Liver (tissue), 8 donors: ENCODE measurements at regions not wholly inside any gene's neighbourhood (a gene's known extent, or its start where the extent isn't known, plus 50 kb on each side); places are given as distances from the start of the nearest gene placed in this dataset.

Experiments
- DNase-seq: peaks from one replicate; pipeline ENCODE4 v3.0.0-alpha.2; 2017; ENCODE audit warnings: low spot score
- H3K27ac ChIP-seq, 2 donors: one replicate each; pipeline ENCODE4 v1.7.0; 2013; ENCODE audit warnings: inconsistent platforms in 2 of 2, low read length in 2 of 2, control low read depth in 1 of 2, low read depth in 1 of 2, mild to moderate bottlenecking in 1 of 2
- H3K27me3 ChIP-seq, 4 donors: one replicate each; pipeline versions ENCODE4 v1.6.1 to v1.7.0; 2013; ENCODE audit warnings: low read length in 3 of 4, inconsistent platforms in 1 of 4, mild to moderate bottlenecking in 1 of 4, moderate library complexity in 1 of 4; ENCODE audit not compliant: control insufficient read depth in 4 of 4, insufficient read depth in 4 of 4
- H3K36me3 ChIP-seq, 4 donors: one replicate each; pipeline versions ENCODE4 v1.6.1 to v1.7.0; 2013; ENCODE audit warnings: low read length in 3 of 4, mild to moderate bottlenecking in 3 of 4, low read depth in 1 of 4, moderate library complexity in 1 of 4; ENCODE audit not compliant: control insufficient read depth in 4 of 4, insufficient read depth in 3 of 4
- H3K4me1 ChIP-seq, 4 donors: one replicate each; pipeline versions ENCODE4 v1.6.1 to v1.7.0; 2013; ENCODE audit warnings: low read length in 3 of 4, mild to moderate bottlenecking in 3 of 4, moderate library complexity in 1 of 4; ENCODE audit not compliant: control insufficient read depth in 4 of 4, insufficient read depth in 4 of 4
- H3K4me3 ChIP-seq, 3 donors: one replicate each; pipeline versions ENCODE4 v1.6.1 to v1.7.0; 2013; ENCODE audit warnings: low read length in 3 of 3, control low read depth in 1 of 3, low read depth in 1 of 3, mild to moderate bottlenecking in 1 of 3
- H3K9ac ChIP-seq, 2 donors: one replicate each; pipeline ENCODE4 v1.7.0; 2013; ENCODE audit warnings: low read length in 2 of 2, mild to moderate bottlenecking in 2 of 2, moderate library complexity in 2 of 2, control low read depth in 1 of 2, low read depth in 1 of 2
- H3K9me3 ChIP-seq, 4 donors: one replicate each; pipeline versions ENCODE4 v1.6.1 to v1.7.0; 2013; ENCODE audit warnings: low read length in 3 of 4; ENCODE audit not compliant: control insufficient read depth in 4 of 4
- CTCF ChIP-seq: fragments of 150-350 bp; IDR thresholded peaks from 2 replicates; pipeline ENCODE4 v1.5.1; 2017; ENCODE audit warnings: improper control_type of control experiment, low read depth, low read length; ENCODE audit not compliant: missing input control
- EGR1 ChIP-seq, 2 donors: IDR thresholded peaks; 2 replicates each; pipeline ENCODE4 v1.6.1; 2016 to 2018; ENCODE audit warnings: antibody characterized with exemption in 2 of 2, low read depth in 2 of 2
- FOXA1 ChIP-seq: IDR thresholded peaks from 2 replicates; pipeline ENCODE4 v1.6.1; 2016; ENCODE audit warnings: antibody characterized with exemption
- FOXA2 ChIP-seq: IDR thresholded peaks from 2 replicates; pipeline ENCODE4 v1.6.1; 2016; ENCODE audit warnings: antibody characterized with exemption
- GABPA ChIP-seq, 2 donors: IDR thresholded peaks in 1 of 2; conservative IDR thresholded peaks in 1 of 2; 2 replicates each; pipeline ENCODE4 v1.6.1; 2016; ENCODE audit warnings: antibody characterized with exemption in 2 of 2, mild to moderate bottlenecking in 1 of 2, moderate library complexity in 1 of 2
- HNF4A ChIP-seq, 2 donors: conservative IDR thresholded peaks; 2 replicates each; pipeline ENCODE4 v1.6.1; 2016; ENCODE audit warnings: antibody characterized with exemption in 2 of 2, mild to moderate bottlenecking in 2 of 2
- HNF4G ChIP-seq: IDR thresholded peaks from 2 replicates; pipeline ENCODE4 v1.6.1; 2016; ENCODE audit warnings: antibody characterized with exemption
- JUND ChIP-seq, 2 donors: IDR thresholded peaks; 2 replicates each; pipeline ENCODE4 v1.6.1; 2016; ENCODE audit warnings: antibody characterized with exemption in 2 of 2
- MAX ChIP-seq: IDR thresholded peaks from 2 replicates; pipeline ENCODE4 v1.6.1; 2016; ENCODE audit warnings: antibody characterized with exemption
- NR2F2 ChIP-seq: IDR thresholded peaks from 2 replicates; pipeline ENCODE4 v1.6.1; 2016; ENCODE audit warnings: antibody characterized with exemption
- RAD21 ChIP-seq, 2 donors: IDR thresholded peaks; 2 replicates each; pipeline ENCODE4 v1.6.1; 2016; ENCODE audit warnings: antibody characterized with exemption in 2 of 2, mild to moderate bottlenecking in 2 of 2
- RXRA ChIP-seq, 2 donors: IDR thresholded peaks; 2 replicates each; pipeline ENCODE4 v1.6.1; 2017 to 2018; ENCODE audit warnings: antibody characterized with exemption in 2 of 2, mild to moderate bottlenecking in 1 of 2
- SP1 ChIP-seq: IDR thresholded peaks from 2 replicates; pipeline ENCODE4 v1.6.1; 2018; ENCODE audit warnings: antibody characterized with exemption, mild to moderate bottlenecking
- TAF1 ChIP-seq: conservative IDR thresholded peaks from 2 replicates; pipeline ENCODE4 v1.6.1; 2016; ENCODE audit warnings: antibody characterized with exemption, mild to moderate bottlenecking
- ZBTB33 ChIP-seq: IDR thresholded peaks from 2 replicates; pipeline ENCODE4 v1.6.1; 2016; ENCODE audit warnings: antibody characterized with exemption
- WGBS: extraction: QIAGEN DNeasy Blood & Tissue Kit; methylation state at CpG from one replicate; pipeline ENCODE4 v1.1.7; 2013; 5-methylcytosine and 5-hydroxymethylcytosine counted together
- TF ChIP-seq, protein P1 (sequence below): IDR thresholded peaks from 2 replicates; pipeline ENCODE4 v1.6.1; 2016; ENCODE audit warnings: antibody characterized with exemption, mild to moderate bottlenecking
- TF ChIP-seq, protein P2 (sequence below): IDR thresholded peaks from 2 replicates; pipeline ENCODE4 v1.6.1; 2016; ENCODE audit warnings: antibody characterized with exemption
- donor health status: healthy.
- donor health status: healthy.
- donor health status: healthy.
- donor health status: healthy.
- donor health status: healthy.

DNA sequence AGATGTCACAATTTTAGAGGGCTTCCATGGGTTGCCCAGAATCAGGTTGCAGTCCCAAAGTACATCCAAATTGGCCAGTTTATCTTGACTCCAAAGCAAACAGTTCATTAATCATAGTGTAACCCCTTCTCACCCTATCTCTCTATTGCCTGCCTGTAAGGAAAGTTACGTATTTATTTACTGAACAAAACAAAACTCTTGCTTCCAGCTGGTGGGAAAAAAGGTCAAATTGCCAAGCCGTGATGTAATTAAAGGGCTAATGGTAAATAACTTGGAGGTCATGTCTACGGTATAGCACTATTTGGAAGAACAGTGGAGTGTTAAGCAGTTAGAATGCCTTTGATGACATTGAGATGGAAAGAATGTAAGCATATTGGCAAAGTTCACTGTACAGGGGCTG lies 214.0 kb downstream of the DLEU7 start:
- Histone ChIP-seq H3K27ac (no peak overlapping the region), H3K9ac (no peak overlapping the region), H3K27me3 (no peaks in the 10 kb centered on the region), H3K9me3 (no peaks in the 10 kb centered on the region), H3K4me1 (no peaks in the 10 kb centered on the region), H3K36me3 (no peaks in the 10 kb centered on the region), H3K4me3 (no peak overlapping the region)
- no peak for DNase-seq
- peak in 1 of 2 donors; percentile 44 for TF ChIP-seq RXRA (IDR thresholded peaks at IDR 0.05)
- peak in 1 of 2 donors; percentile 43 for TF ChIP-seq HNF4A (conservative IDR thresholded peaks at IDR 0.05)
- TF ChIP-seq RAD21 (IDR thresholded peaks at IDR 0.05) = no peak
- no peak for TF ChIP-seq SP1
- 43% methylated on average over 3 of the region's 3 CpGs for WGBS

DNA sequence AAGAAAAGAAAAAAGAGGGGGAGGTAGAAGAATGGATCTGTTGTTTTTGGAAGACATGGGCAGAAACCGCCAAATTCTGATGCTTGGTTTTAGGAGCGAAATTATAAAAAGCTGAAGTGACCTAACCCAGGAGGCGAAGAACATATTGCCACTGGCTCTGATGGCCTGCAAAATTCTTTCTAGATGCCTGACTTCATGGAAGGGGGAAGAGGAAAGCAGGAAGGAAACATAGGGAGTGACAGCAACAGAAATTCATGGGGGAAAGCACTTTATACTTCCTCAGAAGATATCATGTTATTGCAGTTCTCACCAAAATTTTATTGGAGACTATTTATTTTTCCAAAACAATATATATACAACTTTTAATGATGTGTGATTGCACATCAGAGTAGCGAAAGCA lies 213.5 kb downstream of the DLEU7 start:
- TF ChIP-seq GABPA (IDR thresholded peaks at IDR 0.05 in 1 of 2, conservative IDR thresholded peaks at IDR 0.05 in 1 of 2) (no peak), EGR1 (IDR thresholded peaks at IDR 0.05; ENCODE audit: low read depth in 2 of 2) (no peak), RXRA (IDR thresholded peaks at IDR 0.05) (no peak), JUND (IDR thresholded peaks at IDR 0.05) (no peak), FOXA2 (no peak), HNF4A (conservative IDR thresholded peaks at IDR 0.05) (no peak), RAD21 (IDR thresholded peaks at IDR 0.05) (no peak), SP1 (no peak), CTCF (no peak), NR2F2 (no peak), HNF4G (no peak), ZBTB33 (no peak), FOXA1 (no peak), TAF1 (no peak), MAX (no peak)
- TF ChIP-seq, protein P1, sequence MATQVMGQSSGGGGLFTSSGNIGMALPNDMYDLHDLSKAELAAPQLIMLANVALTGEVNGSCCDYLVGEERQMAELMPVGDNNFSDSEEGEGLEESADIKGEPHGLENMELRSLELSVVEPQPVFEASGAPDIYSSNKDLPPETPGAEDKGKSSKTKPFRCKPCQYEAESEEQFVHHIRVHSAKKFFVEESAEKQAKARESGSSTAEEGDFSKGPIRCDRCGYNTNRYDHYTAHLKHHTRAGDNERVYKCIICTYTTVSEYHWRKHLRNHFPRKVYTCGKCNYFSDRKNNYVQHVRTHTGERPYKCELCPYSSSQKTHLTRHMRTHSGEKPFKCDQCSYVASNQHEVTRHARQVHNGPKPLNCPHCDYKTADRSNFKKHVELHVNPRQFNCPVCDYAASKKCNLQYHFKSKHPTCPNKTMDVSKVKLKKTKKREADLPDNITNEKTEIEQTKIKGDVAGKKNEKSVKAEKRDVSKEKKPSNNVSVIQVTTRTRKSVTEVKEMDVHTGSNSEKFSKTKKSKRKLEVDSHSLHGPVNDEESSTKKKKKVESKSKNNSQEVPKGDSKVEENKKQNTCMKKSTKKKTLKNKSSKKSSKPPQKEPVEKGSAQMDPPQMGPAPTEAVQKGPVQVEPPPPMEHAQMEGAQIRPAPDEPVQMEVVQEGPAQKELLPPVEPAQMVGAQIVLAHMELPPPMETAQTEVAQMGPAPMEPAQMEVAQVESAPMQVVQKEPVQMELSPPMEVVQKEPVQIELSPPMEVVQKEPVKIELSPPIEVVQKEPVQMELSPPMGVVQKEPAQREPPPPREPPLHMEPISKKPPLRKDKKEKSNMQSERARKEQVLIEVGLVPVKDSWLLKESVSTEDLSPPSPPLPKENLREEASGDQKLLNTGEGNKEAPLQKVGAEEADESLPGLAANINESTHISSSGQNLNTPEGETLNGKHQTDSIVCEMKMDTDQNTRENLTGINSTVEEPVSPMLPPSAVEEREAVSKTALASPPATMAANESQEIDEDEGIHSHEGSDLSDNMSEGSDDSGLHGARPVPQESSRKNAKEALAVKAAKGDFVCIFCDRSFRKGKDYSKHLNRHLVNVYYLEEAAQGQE = no peak
- TF ChIP-seq, protein P2, sequence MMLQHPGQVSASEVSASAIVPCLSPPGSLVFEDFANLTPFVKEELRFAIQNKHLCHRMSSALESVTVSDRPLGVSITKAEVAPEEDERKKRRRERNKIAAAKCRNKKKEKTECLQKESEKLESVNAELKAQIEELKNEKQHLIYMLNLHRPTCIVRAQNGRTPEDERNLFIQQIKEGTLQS = no peak
- 90% methylated on average over 4 of the region's 4 CpGs for WGBS

More for the DNA sequence above, 213.5 kb downstream of the DLEU7 start:
- no peaks in the 10 kb centered on the region for H3K4me1 ChIP-seq
- no peak overlapping the region for H3K27ac ChIP-seq
- H3K9me3 ChIP-seq = no peaks in the 10 kb centered on the region
- H3K36me3 ChIP-seq = no peaks in the 10 kb centered on the region
- no peak overlapping the region for H3K9ac ChIP-seq
- H3K27me3 ChIP-seq = no peaks in the 10 kb centered on the region
- no peak for DNase-seq
- no peak overlapping the region for H3K4me3 ChIP-seq
